ENCODE measurements at regions not wholly inside any gene's neighbourhood (a gene's known extent, or its start where the extent isn't known, plus 50 kb on each side); places are given as distances from the start of the nearest gene placed in this dataset.

- no peaks in the 10 kb centered on the region for H3K9me3 ChIP-seq (ENCODE audit: low read depth, low read length, poor library complexity, severe bottlenecking)
- intact Hi-C loops (cut with micrococcal nuclease; ENCODE audit: unreplicated experiment) = no loop called here
- no peaks in the 10 kb centered on the region for H3K36me3 ChIP-seq (ENCODE audit: insufficient read depth, low read length, poor library complexity, severe bottlenecking)
- peaks cover 12% of the 10 kb centered on the region for H3K27me3 ChIP-seq (replicated peaks; ENCODE audit: insufficient read depth, low read depth, low read length, poor library complexity)
- ChIA-PET POLR2A (ENCODE audit: low non-redundant PET) (no interaction called here), CTCF (no interaction called here)
- no peak overlapping the region for H3K27ac ChIP-seq (ENCODE audit: low read depth, low read length, poor library complexity, severe bottlenecking)
- BruUV-seq (replicated peaks) = no TSS peak
- no peak overlapping the region for H3K4me3 ChIP-seq (ENCODE audit: low read depth, low read length, poor library complexity, severe bottlenecking)
- no peaks in the 10 kb centered on the region for H3K4me1 ChIP-seq (ENCODE audit: insufficient read depth, low read length, poor library complexity, severe bottlenecking)
- TF ChIP-seq CTCF (conservative IDR thresholded peaks at IDR 0.05; ENCODE audit: low read depth, low read length) = no peak
- no peak for TF ChIP-seq EZH2 (IDR thresholded peaks at IDR 0.05; ENCODE audit: borderline replicate concordance, low read depth, low read length, poor library complexity, severe bottlenecking)
- no peak for DNase-seq (ENCODE audit: low spot score)
Observed at GRCh38 chrX:69431420-69431819, 72.7 kb upstream of the NALF2 start.

GRCh38 chrX:69430785-69431184 is 73.3 kb upstream of the NALF2 start:
- CTCF ChIA-PET = no interaction called here
- no peak overlapping the region for H3K4me3 ChIP-seq (ENCODE audit: low read depth, low read length, poor library complexity, severe bottlenecking)

GRCh38 chrX:69429339-69430015 is 74.6 kb upstream of the NALF2 start:
- DNase-seq (ENCODE audit: low spot score) = no peak
- intact Hi-C loops (cut with micrococcal nuclease; ENCODE audit: unreplicated experiment) = loop anchor here (10.0 kb wide), 1 partner anchor 605 kb away; no protein-coding TSS in a partner anchor
- no TSS peak for BruUV-seq (replicated peaks)
- CTCF ChIA-PET = no interaction called here
- Histone ChIP-seq H3K36me3 (ENCODE audit: insufficient read depth, low read length, poor library complexity, severe bottlenecking) (no peaks in the 10 kb centered on the region), H3K9me3 (ENCODE audit: low read depth, low read length, poor library complexity, severe bottlenecking) (no peaks in the 10 kb centered on the region), H3K4me3 (ENCODE audit: low read depth, low read length, poor library complexity, severe bottlenecking) (no peak overlapping the region), H3K4me1 (ENCODE audit: insufficient read depth, low read length, poor library complexity, severe bottlenecking) (no peaks in the 10 kb centered on the region), H3K27me3 (replicated peaks; ENCODE audit: insufficient read depth, low read depth, low read length, poor library complexity) (peaks cover 12% of the 10 kb centered on the region), H3K27ac (ENCODE audit: low read depth, low read length, poor library complexity, severe bottlenecking) (no peak overlapping the region)
- TF ChIP-seq CTCF (conservative IDR thresholded peaks at IDR 0.05; ENCODE audit: low read depth, low read length) (no peak), EZH2 (IDR thresholded peaks at IDR 0.05; ENCODE audit: borderline replicate concordance, low read depth, low read length, poor library complexity, severe bottlenecking) (no peak)
- POLR2A ChIA-PET (ENCODE audit: low non-redundant PET) = no interaction called here

More at GRCh38 chrX:69430785-69431184, 73.3 kb upstream of the NALF2 start:
- TF ChIP-seq EZH2 (IDR thresholded peaks at IDR 0.05; ENCODE audit: borderline replicate concordance, low read depth, low read length, poor library complexity, severe bottlenecking) = no peak
- TF ChIP-seq CTCF (conservative IDR thresholded peaks at IDR 0.05; ENCODE audit: low read depth, low read length) = no peak
- BruUV-seq (replicated peaks) = no TSS peak
- H3K4me1 ChIP-seq (ENCODE audit: insufficient read depth, low read length, poor library complexity, severe bottlenecking) = no peaks in the 10 kb centered on the region
- no peak overlapping the region for H3K27ac ChIP-seq (ENCODE audit: low read depth, low read length, poor library complexity, severe bottlenecking)
- intact Hi-C loops (cut with micrococcal nuclease; ENCODE audit: unreplicated experiment) = no loop called here
- DNase-seq (ENCODE audit: low spot score) = no peak
- no peaks in the 10 kb centered on the region for H3K9me3 ChIP-seq (ENCODE audit: low read depth, low read length, poor library complexity, severe bottlenecking)
- POLR2A ChIA-PET (ENCODE audit: low non-redundant PET) = no interaction called here
- H3K36me3 ChIP-seq (ENCODE audit: insufficient read depth, low read length, poor library complexity, severe bottlenecking) = no peaks in the 10 kb centered on the region
- peaks cover 12% of the 10 kb centered on the region for H3K27me3 ChIP-seq (replicated peaks; ENCODE audit: insufficient read depth, low read depth, low read length, poor library complexity)

Measured in A673 (cell line).